LNCaP clone FGC (cell line): ENCODE measurements at regions not wholly inside any gene's neighbourhood (a gene's known extent, or its start where the extent isn't known, plus 50 kb on each side); places are given as distances from the start of the nearest gene placed in this dataset.

Source experiments
- DNase-seq: peaks from one replicate; pipeline ENCODE4 v3.0.0-alpha.2; 2011; ENCODE audit warnings: low read depth
- H3K4me3 ChIP-seq: 2 replicates; pipeline ENCODE4 v1.5.1; 2011; ENCODE audit warnings: mild to moderate bottlenecking, low read depth, low read length, control low read depth
- CTCF ChIP-seq: IDR thresholded peaks from 2 replicates; pipeline ENCODE4 v1.5.1; 2012; ENCODE audit warnings: mild to moderate bottlenecking; ENCODE audit not compliant: control insufficient read depth, insufficient read depth; ENCODE audit errors: extremely low read depth

GRCh38 chr3:152205097-152205593 lies 63.6 kb upstream of the MBNL1 start:
- DNase-seq: no peak
- no peak overlapping the region for H3K4me3 ChIP-seq
- TF ChIP-seq CTCF: no peak

- no peak overlapping the region for H3K4me3 ChIP-seq
- TF ChIP-seq CTCF: no peak
- no peak for DNase-seq
Measured at GRCh38 chr3:152206243-152206760, 62.4 kb upstream of the MBNL1 start.

GRCh38 chr3:152208439-152208838 lies 60.3 kb upstream of the MBNL1 start:
- no peak for TF ChIP-seq CTCF
- no peak for DNase-seq

GRCh38 chr3:152209060-152209459 lies 59.7 kb upstream of the MBNL1 start:
- DNase-seq: no peak
- no peak overlapping the region for H3K4me3 ChIP-seq
- no peak for TF ChIP-seq CTCF

More at GRCh38 chr3:152208439-152208838, 60.3 kb upstream of the MBNL1 start:
- no peak overlapping the region for H3K4me3 ChIP-seq

- no peak for DNase-seq
- TF ChIP-seq CTCF: no peak
- no peak overlapping the region for H3K4me3 ChIP-seq
Measured at GRCh38 chr3:152209776-152210175, 59.0 kb upstream of the MBNL1 start.

GRCh38 chr3:152210697-152211096 lies 58.0 kb upstream of the MBNL1 start:
- TF ChIP-seq CTCF: no peak
- no peak for DNase-seq
- H3K4me3 ChIP-seq: no peak overlapping the region

GRCh38 chr3:152211655-152212054 lies 57.1 kb upstream of the MBNL1 start:
- DNase-seq: peak; percentile 85
- H3K4me3 ChIP-seq: no peak overlapping the region
- no peak for TF ChIP-seq CTCF
